Hematopoietic multipotent progenitor cell treated with erythropoietin and hydrocortisone succinate and interleukin-3 and kit ligand, for 6 days (in vitro differentiated cells): ENCODE measurements at regions not wholly inside any gene's neighbourhood (a gene's known extent, or its start where the extent isn't known, plus 50 kb on each side); places are given as distances from the start of the nearest gene placed in this dataset.
"Not testable (repeated sequence)": the region's sequence is repeated elsewhere in the genome, so short reads cannot be mapped to it uniquely, and the experiment has no call there.

Experiments used
- DNase-seq: peaks from one replicate; pipeline ENCODE4 v3.0.0-alpha.2; 2015

DNA sequence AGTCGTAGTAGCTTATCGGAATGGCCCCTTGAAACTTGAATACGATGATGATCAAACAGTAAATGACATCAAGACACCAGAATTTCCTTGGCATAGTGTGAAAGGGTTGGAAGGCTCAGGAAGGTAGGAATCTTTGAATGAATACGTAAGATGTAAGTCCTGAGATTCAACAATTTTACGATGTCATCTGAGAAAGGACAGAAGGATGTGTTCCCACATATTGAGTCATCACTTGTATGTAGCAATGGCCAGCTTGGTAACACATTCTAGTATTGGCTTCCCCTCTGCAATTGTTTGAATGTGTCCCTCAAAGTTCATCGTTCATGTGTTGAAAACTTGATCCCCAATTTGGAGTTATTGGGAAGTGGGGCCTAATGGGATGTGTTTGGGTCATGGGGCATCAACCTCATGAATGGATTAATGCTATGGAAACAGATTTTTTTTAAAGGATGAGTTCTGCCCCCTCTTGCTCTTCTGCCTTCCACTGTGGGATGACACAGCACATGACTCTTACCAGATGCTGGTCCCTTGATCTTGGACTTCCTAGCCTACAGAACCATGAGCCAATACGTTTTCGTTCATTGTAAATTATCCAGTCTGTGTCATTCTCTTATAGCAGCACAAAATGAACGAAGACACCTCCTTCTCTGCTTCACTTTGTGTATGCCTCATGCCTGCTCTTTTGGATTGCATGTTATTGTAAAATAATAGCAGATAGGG is 284.6 kb downstream of the BCAT1 start:
- no peak for DNase-seq

DNA sequence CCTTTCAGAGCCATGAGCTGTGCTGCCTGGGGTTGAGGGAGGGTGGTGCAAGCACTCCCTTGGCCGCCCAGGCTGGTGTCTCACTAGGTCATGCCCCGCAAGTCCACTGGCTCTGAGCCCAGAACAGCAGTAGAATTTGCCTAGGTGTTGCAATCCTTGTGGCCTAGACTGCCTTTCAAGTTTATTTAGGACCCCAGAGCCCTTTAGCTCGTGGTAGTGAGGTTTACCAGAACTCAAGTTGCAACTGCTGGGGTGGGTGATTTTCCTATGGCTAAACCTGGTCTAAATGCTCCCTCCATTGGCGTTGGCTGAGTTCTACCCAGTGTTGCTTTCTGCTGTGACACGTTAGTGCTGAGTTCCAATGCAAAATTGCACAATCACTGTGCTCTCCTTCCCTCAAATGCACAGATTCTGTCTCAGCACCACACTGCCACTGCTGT is 287.2 kb downstream of the BCAT1 start:
- DNase-seq, result peak; percentile 67

DNA sequence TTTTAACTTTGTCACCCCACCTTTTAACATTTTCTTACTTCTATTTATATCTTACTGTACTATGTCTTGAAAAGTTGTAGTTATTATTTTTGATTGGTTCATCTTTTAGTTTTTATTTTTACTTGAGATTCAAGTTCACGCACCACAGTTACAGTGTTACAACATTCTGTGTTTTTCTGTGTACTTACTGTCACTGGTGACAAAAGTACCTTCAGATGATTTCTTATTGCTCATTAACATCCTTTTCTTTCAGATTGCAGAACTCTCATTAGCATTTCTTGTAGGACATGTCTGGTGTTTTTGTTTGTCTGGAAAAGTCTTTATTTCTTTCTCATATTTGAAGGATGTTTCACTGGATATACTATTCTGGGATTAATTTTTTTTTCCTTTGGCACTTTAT is 289.9 kb downstream of the BCAT1 start:
- no peak for DNase-seq

DNA sequence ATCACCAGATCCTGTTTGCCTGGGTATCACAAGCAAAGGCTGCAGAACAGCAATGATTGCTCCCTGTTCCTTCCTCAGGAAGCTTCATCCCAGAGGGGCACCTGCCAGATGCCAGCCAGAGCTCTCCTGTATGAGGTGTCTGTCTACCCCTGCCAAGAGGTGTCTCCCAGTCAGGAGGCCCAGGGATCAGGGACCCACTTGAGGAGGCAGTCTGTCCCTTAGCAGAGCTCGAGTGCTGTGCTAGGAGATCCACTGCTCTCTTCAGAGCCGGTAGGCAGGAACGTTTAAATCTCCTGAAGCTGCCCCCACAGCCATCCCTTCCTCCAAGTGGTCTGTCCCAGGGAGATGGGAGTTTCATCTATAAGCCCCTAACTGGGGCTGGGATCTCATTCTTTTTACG is 294.6 kb downstream of the BCAT1 start:
- DNase-seq, result not testable (repeated sequence)

DNA sequence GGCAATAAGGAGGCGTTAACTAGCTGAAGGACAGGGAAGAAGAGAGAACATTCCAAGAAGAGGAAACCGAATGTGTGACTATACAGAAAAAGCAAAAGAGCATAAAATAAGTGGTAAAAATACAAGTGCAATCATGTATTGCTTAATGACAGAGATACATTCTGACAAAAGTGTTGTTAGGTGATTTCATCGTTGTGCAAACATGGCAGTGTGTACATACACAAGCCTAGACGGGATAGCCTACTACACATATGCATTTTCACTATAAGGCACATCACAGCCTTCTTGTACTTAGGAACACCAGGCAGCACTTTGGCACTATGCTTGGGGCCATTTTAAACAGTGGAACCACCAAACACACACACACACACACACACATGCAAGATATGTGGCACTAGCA is 299.3 kb downstream of the BCAT1 start:
- DNase-seq, result no peak

DNA sequence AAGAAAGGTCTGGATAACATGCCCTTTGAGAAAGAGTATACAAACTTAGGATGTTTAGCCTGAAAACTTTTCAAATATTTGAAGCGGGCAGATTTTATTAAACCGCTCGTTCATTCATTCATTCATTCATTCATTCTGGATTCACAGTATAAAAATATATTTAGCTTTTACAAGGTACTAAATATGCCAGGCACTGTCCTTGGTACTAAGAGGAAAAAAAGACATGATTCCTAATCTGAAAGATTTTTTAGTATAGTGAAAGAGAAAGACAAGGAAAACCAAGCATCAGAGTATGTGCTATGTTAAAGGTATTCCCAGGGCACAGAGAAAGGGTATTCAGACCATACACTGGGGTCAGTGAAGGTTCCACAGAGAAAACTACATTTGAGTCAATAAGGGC is 299.7 kb downstream of the BCAT1 start:
- no peak for DNase-seq

DNA sequence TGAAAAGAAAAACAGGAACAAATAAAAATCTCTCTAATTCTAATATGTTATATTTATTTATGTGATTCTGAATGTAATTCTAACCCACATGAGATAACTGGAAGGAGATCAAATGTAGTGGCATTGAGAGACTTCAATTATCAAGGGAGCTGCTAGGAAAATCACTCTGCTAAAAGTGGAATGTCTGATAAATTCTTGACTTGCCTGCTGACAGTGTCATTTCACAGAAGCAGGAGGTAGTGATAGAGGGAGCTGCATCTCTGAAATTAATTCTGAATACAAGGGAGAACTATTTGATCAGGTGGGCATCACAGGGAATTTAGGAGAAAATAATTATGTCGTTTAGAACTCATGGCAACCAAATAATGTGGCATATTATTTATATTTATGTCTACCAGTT is 303.6 kb downstream of the BCAT1 start:
- DNase-seq, result no peak

DNA sequence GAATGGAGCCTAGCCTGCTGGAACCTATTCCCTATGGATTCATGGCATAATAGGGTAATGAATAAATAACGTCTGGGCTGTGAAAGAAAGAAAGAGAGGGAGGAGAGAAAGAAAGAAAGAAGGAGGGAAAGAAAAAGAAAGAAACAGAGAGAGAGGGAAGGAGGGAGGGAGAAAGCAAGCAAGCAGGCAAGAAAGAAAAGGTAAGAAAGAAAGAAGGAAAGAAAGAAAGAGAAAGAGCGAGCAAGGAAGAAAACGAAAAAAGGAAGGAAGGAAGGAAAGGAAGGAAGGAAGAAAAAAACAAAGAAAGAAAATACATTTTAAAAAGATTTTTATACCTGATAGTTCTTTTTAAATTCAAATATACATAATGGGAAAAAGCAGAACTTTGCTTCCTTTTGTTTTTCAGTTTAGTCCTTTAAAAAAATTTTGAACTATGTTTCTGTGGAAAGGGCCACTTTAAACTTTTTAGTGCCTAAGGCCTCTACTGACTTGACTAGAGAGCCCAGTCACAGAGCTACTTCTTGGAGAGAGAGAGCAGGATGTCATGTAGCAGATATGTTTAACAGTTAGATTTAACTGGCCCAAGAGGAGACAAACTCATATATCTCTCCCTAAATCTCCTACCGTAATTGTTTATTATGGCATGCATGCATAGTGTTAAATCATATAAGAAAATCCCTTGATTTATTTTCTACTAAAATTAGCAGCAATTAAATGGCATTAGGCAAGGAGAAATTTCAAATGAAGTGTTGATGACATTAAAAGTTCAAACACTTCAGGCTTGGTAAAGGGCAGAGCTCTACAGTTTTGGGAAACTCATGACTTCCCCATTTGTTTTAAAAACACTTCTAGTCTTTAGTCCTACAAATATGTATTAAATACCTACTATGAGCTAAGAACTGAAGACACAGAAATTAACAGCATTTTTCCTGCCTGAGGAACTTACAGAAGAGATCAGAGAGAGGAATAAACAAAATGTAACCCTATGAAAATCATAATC is 305.5 kb downstream of the BCAT1 start:
- DNase-seq, result no peak

DNA sequence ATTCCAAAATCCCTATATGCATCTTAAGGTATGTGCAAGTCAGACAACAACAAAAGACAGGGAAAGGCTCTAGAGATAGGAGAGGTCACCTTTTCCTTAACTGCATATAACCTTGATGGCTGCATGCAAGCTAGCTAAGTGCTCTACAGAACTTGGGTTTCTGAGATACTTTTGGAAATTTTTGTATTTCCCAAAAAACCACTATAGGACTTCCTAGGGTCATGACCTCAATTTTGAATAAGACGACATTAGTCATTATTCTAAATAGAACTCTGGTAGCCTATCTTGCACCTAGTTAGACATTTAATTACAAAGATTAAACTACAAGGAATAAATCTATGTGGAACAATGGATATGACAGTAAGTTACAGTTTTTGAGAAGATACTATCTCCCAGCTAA is 309.3 kb downstream of the BCAT1 start:
- DNase-seq, result no peak

DNA sequence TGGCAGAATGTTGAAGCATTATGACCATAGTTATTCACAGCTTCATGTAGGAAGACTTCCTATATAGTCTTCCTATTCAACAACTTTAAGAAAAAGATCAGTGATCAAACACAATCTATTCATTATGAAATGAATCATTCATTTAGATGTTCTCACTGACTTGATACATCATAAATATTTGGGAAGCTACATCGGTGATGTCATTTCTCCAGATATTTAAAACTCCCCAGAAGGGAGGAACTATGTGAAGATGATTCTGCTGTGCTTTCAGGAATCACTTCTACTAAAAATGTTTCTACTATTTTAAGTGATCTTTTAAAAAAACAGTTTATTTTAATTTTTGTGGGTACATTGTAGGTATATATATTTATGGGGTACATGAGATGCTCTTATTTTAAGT is 316.4 kb downstream of the BCAT1 start:
- DNase-seq, result no peak

DNA sequence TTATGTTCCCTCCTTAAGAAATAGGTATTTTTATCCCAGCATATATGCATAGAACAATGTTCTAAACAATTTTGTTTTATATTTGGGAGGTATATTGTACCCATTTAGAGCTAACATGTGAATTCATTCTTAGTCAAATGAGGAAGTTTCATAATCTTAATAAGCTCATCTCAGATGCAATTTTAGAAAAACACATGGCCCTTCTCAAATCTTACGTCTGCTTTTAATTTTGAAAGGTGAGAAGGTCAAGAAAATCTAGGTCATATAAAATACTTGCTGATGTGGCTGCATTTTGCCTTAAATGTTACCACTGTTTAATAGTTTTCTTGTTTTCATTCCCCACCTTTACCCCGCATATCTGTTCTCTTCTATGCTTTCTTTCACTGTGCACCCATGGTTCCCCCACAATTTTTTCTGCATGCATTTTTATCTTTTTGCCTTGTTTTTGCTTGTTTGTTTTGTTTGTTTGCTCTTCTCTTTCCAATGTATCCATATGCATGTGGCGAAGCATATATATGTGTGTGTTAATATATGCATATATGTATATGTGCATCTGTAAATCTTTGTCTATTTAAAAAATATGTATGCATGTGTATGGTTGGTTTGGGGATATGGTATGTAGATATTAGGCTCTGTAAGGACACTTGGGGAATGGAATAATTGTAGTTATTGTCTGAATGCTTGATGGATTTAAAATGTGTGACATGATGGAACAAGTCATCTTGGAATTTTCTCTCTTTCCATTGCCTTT is 317.1 kb downstream of the BCAT1 start:
- DNase-seq, result no peak

DNA sequence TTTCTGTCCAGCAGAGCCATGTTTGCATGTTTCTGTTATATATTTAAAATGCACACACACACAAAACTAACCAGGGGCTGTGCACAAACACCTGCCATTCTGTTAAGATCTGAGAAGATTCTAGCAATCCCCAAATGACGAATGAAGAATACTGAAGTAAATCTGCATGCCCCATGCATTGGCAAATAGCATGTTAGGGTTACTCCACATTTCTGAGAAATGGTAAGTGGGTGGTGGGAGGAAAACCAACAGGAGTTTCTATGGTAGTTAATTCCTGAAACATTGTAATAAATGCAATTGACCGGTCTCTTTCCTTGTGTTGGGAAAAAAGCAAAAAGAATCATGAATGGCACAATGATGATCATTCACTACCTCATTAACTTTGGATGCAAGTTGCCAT is 318.0 kb downstream of the BCAT1 start:
- DNase-seq, result no peak

DNA sequence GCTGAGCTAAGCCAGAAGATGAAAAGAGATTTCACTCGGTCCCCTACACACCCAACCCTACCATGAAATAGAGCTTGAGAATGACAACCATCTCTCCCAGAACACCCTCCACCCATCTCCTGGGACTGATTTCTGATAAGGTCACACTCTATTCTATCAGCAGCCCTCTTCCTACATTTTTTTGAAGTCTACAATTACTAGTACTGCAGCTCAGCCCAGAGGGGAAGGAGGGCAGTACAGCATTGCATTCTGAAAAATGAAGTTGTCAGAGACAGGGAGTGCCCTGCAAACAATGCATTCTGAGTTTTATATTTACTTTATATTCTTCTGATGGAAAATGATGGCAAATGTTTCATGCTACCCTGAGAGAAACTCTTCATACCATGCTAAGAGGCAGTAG is 318.5 kb downstream of the BCAT1 start:
- no peak for DNase-seq

DNA sequence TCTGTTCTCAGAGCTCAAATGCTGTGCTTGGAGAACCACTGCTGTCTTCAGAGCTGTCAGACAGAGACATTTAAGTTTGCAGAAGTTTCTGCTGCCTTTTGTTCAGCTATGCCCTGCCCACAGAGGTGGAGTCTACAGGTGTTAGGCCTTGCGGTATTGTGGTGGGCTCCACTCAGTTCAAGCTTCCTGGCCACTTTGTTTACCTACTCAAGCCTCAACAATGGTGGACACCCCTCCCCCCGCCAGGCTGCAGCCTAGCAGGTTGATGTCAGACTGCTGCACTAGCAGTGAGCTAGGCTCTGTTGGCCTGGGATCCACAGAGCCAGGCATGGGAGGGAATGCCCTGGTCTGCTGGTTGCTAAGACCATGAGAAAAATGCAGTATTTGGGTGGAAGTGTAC is 323.8 kb downstream of the BCAT1 start:
- no peak for DNase-seq

DNA sequence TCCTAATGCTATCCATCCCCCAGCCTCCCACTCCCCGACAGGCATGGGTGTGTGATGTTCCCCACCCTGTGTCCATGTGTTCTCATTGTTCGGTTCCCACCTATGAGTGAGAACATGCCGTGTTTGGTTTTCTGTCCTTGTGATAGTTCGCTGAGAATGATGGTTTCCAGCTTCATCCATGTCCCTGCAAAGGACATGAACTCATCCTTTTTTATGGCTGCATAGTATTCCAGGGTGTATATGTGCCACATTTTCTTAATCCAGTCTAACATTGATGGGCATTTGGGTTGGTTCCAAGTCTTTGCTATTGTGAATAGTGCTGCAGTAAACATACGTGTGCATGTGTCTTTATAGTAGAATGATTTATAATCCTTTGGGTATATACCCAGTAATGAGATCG is 328.9 kb downstream of the BCAT1 start:
- not testable (repeated sequence) for DNase-seq

DNA sequence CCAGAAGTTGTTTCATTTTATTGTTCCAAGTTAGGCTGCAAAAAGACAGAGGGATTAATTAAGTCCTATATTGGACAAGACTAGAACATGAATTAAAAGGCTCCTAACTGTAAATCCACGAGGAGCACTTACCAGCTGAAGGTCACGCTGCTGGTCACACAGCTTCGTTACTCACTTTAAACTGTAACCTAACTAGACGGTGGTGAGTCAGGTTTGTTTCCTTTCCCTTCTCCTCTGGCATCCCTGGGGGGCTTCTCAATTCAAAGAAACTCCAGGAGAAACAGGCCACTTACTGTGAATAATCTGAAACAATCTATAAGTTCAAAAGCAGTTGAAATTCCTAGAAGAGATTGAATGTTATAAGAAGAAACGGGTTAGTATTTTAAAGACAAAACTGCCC is 331.4 kb downstream of the BCAT1 start:
- no peak for DNase-seq

DNA sequence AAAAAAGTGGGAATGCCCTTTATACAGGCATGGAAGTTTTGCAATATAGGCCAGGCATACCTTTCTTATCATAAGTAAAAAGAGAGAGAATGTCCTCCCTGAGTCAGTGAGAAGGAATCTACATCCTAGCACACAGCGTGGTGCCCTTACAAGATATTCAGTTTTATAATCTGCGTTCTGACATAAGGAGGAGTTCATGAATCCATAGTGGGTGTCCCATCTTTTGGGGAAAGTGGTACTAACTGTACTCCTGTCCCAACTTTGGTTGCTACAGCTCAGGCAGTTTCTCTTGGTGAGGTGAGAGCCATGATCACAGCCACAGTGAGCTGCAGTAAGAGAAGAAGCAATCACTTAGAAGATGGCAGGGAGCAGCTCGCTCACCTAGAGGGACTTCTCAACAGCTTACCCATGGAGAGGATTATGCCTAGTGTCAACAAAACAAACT is 332.9 kb downstream of the BCAT1 start:
- no peak for DNase-seq

DNA sequence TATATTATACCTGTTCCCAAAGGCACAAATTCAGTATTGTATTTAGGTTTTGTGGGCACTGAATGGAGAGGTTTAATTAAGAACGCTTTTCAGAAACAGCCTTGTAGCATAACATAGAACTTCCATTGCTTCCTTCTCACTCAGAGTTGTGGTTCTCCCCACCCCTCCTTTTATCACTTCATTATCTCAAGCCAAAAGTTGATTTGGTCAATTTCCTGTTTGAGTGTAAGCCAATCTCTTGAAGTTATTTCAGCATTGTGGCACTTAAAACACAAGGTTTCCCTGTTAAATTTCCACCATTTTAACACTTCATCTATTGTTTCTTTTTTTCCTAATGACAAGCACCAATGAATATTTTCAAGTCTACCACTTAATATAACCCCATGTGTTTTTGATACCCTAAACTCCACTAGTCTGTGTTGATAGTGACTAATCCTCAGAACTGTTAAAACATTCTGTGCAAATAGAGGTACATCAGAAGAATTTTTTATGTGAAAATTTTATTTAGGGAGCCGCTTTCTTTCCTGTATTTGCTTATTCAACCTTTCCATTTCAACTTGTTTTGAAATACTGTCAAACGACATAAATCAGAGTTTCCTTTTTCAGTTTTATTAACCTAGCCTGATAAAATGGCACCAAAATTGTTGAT is 340.1 kb downstream of the BCAT1 start:
- peak; percentile 29 for DNase-seq

DNA sequence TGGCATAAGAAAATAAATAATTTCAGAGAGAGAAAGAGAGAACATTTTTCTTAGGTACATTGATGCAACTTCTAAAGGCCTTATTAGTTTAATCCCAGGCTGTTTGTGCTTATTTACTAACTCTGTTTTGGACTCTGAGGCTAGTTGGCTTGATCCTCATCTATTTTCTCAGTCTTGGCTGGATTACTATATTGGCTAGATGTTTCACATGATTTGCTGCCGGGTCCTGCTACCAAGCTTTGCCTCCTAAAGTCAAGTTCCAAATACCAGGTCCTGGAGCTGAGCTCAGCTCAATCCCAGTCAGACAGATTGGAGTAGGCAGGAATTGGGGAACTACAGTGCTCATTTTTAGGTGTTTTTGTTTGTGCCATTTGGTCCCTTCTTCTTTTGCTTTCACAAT is 340.8 kb downstream of the BCAT1 start:
- no peak for DNase-seq

DNA sequence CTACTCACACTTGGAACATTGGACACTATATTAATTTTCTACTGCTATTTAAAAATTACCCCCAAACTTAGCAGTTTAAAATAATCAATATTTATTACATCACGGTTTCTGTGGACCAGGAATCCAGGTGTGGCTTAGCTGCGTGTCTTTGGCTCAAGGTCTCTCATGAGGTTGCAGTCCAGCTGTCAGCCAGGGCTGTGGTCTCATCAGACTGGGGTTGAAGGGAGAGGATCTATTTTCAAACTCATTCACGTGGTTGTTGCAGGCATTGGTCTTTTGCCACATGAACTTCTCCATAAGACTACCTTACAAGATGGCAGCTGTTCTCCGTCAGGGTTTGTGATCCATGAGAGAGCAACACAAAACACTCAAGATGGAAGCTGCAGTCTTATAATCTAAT is 343.0 kb downstream of the BCAT1 start:
- no peak for DNase-seq

DNA sequence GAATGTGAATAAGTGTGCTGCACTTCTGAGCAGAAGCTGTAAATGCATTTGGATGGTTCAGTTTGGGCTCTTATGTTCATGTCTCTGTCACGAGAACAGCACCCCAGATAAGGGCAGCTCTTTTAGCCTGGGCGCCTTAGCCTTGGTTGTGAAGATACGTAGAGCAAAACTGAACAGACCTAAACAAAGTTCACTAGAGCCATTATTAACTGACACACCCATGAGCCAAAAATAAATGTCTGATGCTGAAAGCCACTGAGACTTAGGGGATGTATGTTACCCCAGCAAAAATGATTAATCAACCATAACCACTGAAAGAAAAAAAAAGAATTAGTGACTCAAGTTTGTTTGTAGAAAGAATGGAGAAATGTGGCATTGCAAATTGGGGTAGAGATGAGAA is 343.4 kb downstream of the BCAT1 start:
- DNase-seq, result no peak

DNA sequence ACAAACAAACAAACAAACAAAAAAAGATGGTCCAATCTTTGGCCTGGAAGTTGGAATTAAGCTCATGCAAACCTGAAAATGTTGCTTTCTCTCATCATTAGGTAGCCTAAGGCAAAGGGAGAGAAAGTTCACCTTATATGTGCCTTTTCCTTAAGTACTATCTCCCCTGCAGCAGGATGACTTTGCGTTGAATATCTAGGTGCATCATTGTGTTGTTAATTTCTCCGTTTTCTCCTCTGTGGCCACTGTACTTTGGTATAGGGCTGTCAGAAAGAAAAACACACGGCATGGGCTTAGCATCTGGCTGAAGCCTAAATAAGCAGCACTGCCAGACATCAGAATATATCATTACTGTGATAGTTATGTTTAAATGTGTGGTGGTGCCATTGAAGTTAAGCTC is 345.5 kb downstream of the BCAT1 start:
- DNase-seq, result no peak

DNA sequence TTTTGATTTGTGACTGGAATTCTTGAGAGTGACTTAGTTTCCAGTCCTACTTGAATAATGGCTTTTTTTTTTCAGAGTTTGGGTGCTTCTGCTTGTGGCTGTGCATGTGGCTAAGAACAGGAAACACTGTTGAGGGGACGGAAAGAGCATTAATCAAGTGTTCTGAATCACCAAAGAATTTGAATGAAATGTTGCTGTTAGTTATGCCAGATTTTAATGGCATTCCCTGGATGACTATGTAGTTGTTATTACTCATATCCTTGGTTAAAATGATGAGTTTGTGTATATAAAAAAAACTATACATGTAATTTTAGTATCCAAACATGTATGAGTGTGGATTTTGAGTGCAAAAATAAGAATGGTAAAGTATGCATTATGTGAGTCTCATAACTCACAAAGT is 347.9 kb downstream of the BCAT1 start:
- DNase-seq, result peak; percentile 35
